ENCODE measurements at regions not wholly inside any gene's neighbourhood (a gene's known extent, or its start where the extent isn't known, plus 50 kb on each side); places are given as distances from the start of the nearest gene placed in this dataset.

GRCh38 chr6:113695516-113695915 is 161.6 kb upstream of the MARCKS start:
- Histone ChIP-seq H3K27ac (replicated peaks in 1 of 4) (no peak overlapping the region), H3K4me1 (no peaks in the 10 kb centered on the region), H3K9me3 (no peaks in the 10 kb centered on the region), H3K36me3 (no peaks in the 10 kb centered on the region), H3K4me3 (no peak overlapping the region), H3K27me3 (no peaks in the 10 kb centered on the region)
- DNase-seq (ENCODE audit: extremely low spot score) = no peak
- intact Hi-C loops (cut with DNase I) = no loop called here
- TF ChIP-seq CTCF (IDR thresholded peaks at IDR 0.05) = no peak
- TF ChIP-seq EP300 (IDR thresholded peaks at IDR 0.05) = no peak
- TF ChIP-seq POLR2AphosphoS5 (IDR thresholded peaks at IDR 0.05) = no peak
- no peak for TF ChIP-seq POLR2A (IDR thresholded peaks at IDR 0.05; ENCODE audit: low read depth)
- WGBS = 75% methylated on average over 3 of the region's 3 CpGs

- no peak for TF ChIP-seq POLR2A (IDR thresholded peaks at IDR 0.05; ENCODE audit: low read depth)
- TF ChIP-seq EP300 (IDR thresholded peaks at IDR 0.05) = no peak
- no peak for TF ChIP-seq CTCF (IDR thresholded peaks at IDR 0.05)
- no peak for TF ChIP-seq POLR2AphosphoS5 (IDR thresholded peaks at IDR 0.05)
- Histone ChIP-seq H3K4me1 (no peaks in the 10 kb centered on the region), H3K4me3 (no peak overlapping the region), H3K9me3 (no peaks in the 10 kb centered on the region), H3K27me3 (no peaks in the 10 kb centered on the region), H3K36me3 (no peaks in the 10 kb centered on the region), H3K27ac (replicated peaks in 1 of 4) (no peak overlapping the region)
- intact Hi-C loops (cut with DNase I) = no loop called here
- peak; percentile 37 for DNase-seq (ENCODE audit: extremely low spot score)
Observed at GRCh38 chr6:113696960-113697359, 160.2 kb upstream of the MARCKS start.

- H3K4me1 ChIP-seq = no peaks in the 10 kb centered on the region
- no peaks in the 10 kb centered on the region for H3K27me3 ChIP-seq
- DNase-seq (ENCODE audit: extremely low spot score) = no peak
- intact Hi-C loops (cut with DNase I) = no loop called here
- no peak for TF ChIP-seq EP300 (IDR thresholded peaks at IDR 0.05)
- no peak for TF ChIP-seq POLR2A (IDR thresholded peaks at IDR 0.05; ENCODE audit: low read depth)
- TF ChIP-seq POLR2AphosphoS5 (IDR thresholded peaks at IDR 0.05) = no peak
- TF ChIP-seq CTCF (IDR thresholded peaks at IDR 0.05) = no peak
- H3K9me3 ChIP-seq = no peaks in the 10 kb centered on the region
- no peaks in the 10 kb centered on the region for H3K36me3 ChIP-seq
- H3K27ac ChIP-seq (replicated peaks in 1 of 4) = no peak overlapping the region
- WGBS = 77% methylated on average over 4 of the region's 4 CpGs
- H3K4me3 ChIP-seq = no peak overlapping the region
Observed at GRCh38 chr6:113697632-113698410, 159.3 kb upstream of the MARCKS start.

GRCh38 chr6:113699239-113699638 is 157.9 kb upstream of the MARCKS start:
- intact Hi-C loops (cut with DNase I) = no loop called here
- no peaks in the 10 kb centered on the region for H3K36me3 ChIP-seq
- no peaks in the 10 kb centered on the region for H3K4me1 ChIP-seq
- H3K4me3 ChIP-seq = no peak overlapping the region
- no peaks in the 10 kb centered on the region for H3K27me3 ChIP-seq
- peak; percentile 3 for DNase-seq (ENCODE audit: extremely low spot score)
- TF ChIP-seq EP300 (IDR thresholded peaks at IDR 0.05) (no peak), CTCF (IDR thresholded peaks at IDR 0.05) (no peak), POLR2AphosphoS5 (IDR thresholded peaks at IDR 0.05) (no peak), POLR2A (IDR thresholded peaks at IDR 0.05; ENCODE audit: low read depth) (no peak)
- H3K9me3 ChIP-seq = no peaks in the 10 kb centered on the region
- no peak overlapping the region for H3K27ac ChIP-seq (replicated peaks in 1 of 4)
